AG10803 (cell line): ENCODE measurements at regions not wholly inside any gene's neighbourhood (a gene's known extent, or its start where the extent isn't known, plus 50 kb on each side); places are given as distances from the start of the nearest gene placed in this dataset.

Experiments
- DNase-seq: peaks from one replicate; pipeline ENCODE4 v3.0.0; 2010; ENCODE audit warnings: low read depth
- H3K4me3 ChIP-seq: 2 replicates; pipeline ENCODE4 v1.5.1; 2011; ENCODE audit warnings: mild to moderate bottlenecking, low read length, control low read depth
- CTCF ChIP-seq: conservative IDR thresholded peaks from 2 replicates; pipeline ENCODE4 v1.5.1; 2011; ENCODE audit warnings: mild to moderate bottlenecking, low read length, control low read depth, inconsistent platforms

- H3K4me3 ChIP-seq = no peak overlapping the region
- no peak for TF ChIP-seq CTCF
- DNase-seq = no peak
Measured at GRCh38 chr20:62539198-62540045, 63.6 kb upstream of the GATA5 start.

GRCh38 chr20:62540504-62540903 is 64.7 kb upstream of the GATA5 start:
- DNase-seq = no peak
- no peak overlapping the region for H3K4me3 ChIP-seq
- TF ChIP-seq CTCF = no peak

- DNase-seq = no peak
- TF ChIP-seq CTCF = no peak
- H3K4me3 ChIP-seq = no peak overlapping the region
Measured at GRCh38 chr20:62542862-62543261, 67.1 kb upstream of the GATA5 start.

GRCh38 chr20:62543470-62544302 is 67.9 kb upstream of the GATA5 start:
- no peak for DNase-seq
- no peak for TF ChIP-seq CTCF
- H3K4me3 ChIP-seq = no peak overlapping the region

GRCh38 chr20:62544505-62545055 is 68.8 kb upstream of the GATA5 start:
- H3K4me3 ChIP-seq = no peak overlapping the region
- TF ChIP-seq CTCF = no peak
- DNase-seq = no peak

GRCh38 chr20:62545271-62545670 is 69.5 kb upstream of the GATA5 start:
- no peak overlapping the region for H3K4me3 ChIP-seq
- no peak for DNase-seq
- TF ChIP-seq CTCF = no peak
